Retinal pigment epithelial cell (primary cell): ENCODE measurements at regions not wholly inside any gene's neighbourhood (a gene's known extent, or its start where the extent isn't known, plus 50 kb on each side); places are given as distances from the start of the nearest gene placed in this dataset.

ENCODE experiments used
- DNase-seq: peaks from one replicate; pipeline ENCODE4 v3.0.0-alpha.2; 2010; ENCODE audit warnings: low read depth
- H3K4me3 ChIP-seq: 2 replicates; pipeline ENCODE4 v1.5.1; 2011; ENCODE audit warnings: mild to moderate bottlenecking, low read length, control low read depth, moderate library complexity
- TF ChIP-seq, protein P1 (sequence below): conservative IDR thresholded peaks from 2 replicates; pipeline ENCODE4 v1.5.1; 2011; ENCODE audit warnings: low read depth, low read length, control low read depth, inconsistent platforms

DNA sequence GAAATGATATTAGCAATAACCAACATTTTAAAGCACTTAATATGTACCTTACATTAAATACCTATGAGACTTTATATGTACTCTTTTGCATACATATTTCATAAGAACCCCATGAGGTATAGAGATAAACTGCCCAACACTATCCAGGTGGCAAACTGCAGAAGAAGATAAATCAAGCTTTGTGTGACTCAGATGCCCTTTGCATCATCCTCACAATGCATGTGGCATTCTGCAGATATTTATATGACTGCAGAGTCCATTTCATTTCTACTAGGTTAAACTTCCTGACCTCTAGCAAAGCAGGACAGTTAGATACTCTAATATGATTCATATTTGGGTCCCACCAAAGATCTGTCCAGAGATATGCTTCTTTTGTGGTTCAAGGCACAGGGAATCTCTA is 85.6 kb upstream of the RASGEF1B start:
- DNase-seq: no peak
- no peak overlapping the region for H3K4me3 ChIP-seq
- TF ChIP-seq, protein P1, sequence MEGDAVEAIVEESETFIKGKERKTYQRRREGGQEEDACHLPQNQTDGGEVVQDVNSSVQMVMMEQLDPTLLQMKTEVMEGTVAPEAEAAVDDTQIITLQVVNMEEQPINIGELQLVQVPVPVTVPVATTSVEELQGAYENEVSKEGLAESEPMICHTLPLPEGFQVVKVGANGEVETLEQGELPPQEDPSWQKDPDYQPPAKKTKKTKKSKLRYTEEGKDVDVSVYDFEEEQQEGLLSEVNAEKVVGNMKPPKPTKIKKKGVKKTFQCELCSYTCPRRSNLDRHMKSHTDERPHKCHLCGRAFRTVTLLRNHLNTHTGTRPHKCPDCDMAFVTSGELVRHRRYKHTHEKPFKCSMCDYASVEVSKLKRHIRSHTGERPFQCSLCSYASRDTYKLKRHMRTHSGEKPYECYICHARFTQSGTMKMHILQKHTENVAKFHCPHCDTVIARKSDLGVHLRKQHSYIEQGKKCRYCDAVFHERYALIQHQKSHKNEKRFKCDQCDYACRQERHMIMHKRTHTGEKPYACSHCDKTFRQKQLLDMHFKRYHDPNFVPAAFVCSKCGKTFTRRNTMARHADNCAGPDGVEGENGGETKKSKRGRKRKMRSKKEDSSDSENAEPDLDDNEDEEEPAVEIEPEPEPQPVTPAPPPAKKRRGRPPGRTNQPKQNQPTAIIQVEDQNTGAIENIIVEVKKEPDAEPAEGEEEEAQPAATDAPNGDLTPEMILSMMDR: no peak

DNA sequence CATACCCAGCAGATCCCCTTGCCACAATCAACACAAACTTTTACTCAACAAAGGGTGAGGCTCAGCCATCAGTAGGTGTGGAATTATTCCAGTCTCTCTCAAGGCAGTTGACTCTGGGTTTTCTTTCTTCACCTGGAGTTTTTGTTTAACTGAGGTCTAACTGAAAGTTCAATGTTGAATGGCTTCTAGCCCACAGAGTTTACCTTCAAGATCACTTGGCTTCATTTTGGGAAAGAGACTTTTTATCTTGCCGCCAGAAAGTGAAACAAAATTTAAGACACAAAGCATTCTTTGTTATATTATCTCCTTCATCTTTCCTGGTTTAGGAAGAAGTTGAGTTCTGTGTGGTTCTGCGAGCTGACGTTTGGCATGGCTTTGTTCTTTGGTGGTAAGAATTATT is 83.8 kb upstream of the RASGEF1B start:
- DNase-seq: no peak
- H3K4me3 ChIP-seq: no peak overlapping the region
- TF ChIP-seq, protein P1: no peak

DNA sequence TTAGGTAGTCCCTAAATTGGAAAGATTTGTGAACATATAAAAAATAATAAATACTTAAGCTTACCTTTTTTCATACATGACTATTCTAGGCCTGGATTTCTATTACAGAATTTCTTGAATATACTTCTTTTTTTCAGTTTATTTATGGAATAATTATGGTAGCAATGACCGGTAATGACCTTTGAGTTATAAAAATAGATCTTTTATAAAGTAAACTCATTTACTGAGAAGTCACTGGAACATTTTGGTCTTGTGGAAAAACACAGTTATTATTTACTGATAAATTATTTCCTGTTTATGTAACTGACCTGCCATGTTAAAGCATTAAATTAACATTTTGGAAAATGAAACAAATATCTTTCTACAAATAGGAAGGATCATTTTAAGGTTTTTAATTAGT is 80.4 kb upstream of the RASGEF1B start:
- H3K4me3 ChIP-seq: no peak overlapping the region
- TF ChIP-seq, protein P1: no peak
- DNase-seq: no peak

DNA sequence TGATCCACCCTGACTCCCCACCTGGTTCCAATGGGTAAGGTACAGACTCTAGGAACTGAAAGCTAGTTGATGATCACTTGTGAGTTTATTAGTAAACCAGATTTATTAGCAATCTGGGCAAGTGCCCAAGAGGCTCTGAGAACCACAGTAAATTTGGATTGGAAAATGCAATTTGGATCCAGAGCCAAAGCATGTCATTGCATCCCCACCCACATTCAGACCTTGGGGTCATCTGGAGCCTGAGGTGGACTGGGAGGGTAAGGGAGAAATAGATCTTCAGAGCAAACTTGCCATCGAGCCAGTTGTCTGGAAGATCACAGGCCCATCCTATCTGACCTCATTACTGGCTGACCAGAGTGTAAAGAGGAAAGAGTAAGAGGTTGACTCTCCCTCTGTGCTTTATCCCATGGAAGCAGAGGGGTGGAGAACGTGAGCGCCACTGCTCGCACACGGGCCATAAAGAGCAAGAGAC is 78.7 kb upstream of the RASGEF1B start:
- no peak overlapping the region for H3K4me3 ChIP-seq
- no peak for DNase-seq
- TF ChIP-seq, protein P1: no peak

DNA sequence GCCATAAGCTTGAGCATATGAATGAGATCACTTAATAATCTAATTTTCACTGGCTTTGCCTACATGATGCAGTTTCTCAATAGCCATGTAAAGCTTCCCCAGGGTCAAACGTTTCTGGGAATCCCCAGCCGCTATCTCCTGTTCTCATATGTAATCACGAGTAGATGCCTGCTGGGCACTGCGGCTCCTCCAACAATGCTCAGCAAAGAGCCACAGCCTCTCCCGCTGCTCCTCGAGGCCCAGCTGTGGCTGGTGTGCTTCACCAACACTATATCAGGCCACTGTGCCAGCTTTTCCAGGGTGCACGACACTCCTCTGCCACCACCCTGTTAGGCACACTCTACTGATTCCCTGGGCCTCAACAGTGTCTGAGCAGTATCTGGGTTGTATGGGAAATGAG is 78.3 kb upstream of the RASGEF1B start:
- no peak for DNase-seq
- TF ChIP-seq, protein P1: no peak
- H3K4me3 ChIP-seq: no peak overlapping the region

DNA sequence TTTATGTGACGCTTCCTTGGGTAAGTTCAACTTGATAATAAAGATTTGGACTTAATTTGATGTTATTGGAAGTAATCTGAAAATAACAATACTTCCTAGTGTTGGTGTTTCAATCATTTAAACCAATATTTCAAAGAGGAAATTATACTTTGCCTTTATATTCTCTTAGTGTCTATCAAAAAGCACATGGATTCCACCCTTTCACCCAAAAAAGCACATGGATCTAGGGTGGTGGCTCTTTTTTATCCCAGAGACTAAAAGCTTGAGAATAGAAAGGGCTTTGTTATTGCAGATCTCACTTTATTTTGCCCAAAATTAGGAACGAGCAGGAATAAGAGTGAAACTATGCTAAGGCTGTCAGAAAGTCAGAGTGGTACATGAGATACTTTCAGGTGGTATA is 75.1 kb upstream of the RASGEF1B start:
- DNase-seq: no peak
- H3K4me3 ChIP-seq: no peak overlapping the region
- TF ChIP-seq, protein P1: no peak

DNA sequence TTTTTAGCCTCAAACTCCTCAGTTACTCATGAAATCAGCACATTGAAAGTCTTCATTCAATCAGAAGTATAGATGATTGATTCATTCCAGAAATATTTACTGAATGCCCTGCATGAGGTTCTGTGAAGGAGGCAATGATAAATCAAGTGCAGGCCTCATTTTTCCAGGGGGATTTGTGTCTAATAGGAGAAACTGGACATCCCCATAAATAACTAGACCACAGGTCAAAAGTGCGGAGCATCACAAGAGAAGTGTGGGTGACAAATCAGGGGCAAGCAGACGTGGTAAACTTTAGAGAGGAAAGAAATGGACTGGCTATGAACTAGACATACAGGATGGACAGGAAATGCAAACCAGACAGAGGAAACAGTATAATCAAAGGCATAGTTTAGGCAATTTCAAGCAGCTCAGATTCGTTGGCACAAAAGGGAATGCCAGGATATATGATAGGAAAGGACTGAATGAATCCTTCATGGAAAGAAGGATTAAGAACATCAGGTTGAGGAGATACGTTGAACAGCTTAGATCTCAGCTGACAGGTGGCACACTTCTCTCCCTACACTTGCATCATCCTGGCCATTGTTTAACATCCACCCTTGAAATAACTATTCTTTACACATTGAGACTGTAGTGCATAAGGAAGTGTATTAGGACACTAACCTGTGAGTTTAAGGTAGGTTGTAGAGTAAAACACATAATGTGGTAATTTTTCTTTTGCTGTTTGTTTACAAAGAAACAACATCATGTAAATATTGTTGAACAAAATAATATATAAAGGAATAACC is 69.6 kb upstream of the RASGEF1B start:
- DNase-seq: no peak
- TF ChIP-seq, protein P1: no peak

More for the DNA sequence above, 69.6 kb upstream of the RASGEF1B start:
- no peak overlapping the region for H3K4me3 ChIP-seq
